ENCODE measurements at regions not wholly inside any gene's neighbourhood (a gene's known extent, or its start where the extent isn't known, plus 50 kb on each side); places are given as distances from the start of the nearest gene placed in this dataset.

- peak; percentile 77 to 86 for DNase-seq
Measured at GRCh38 chr2:217218269-217219163, 358.7 kb upstream of the TNP1 start.

GRCh38 chr2:217216982-217217381 is 357.1 kb upstream of the TNP1 start:
- DNase-seq, result no peak

GRCh38 chr2:217216316-217216715 is 356.5 kb upstream of the TNP1 start:
- DNase-seq, result no peak

- no peak for DNase-seq
Measured at GRCh38 chr2:217215877-217216276, 356.0 kb upstream of the TNP1 start.

- no peak for DNase-seq
Measured at GRCh38 chr2:217208867-217209266, 349.0 kb upstream of the TNP1 start.

GRCh38 chr2:217207699-217208010 is 347.8 kb upstream of the TNP1 start:
- DNase-seq, result no peak

GRCh38 chr2:217206907-217207698 is 347.2 kb upstream of the TNP1 start:
- DNase-seq, result no peak

- no peak for DNase-seq
Measured at GRCh38 chr2:217206016-217206725, 346.3 kb upstream of the TNP1 start.

GRCh38 chr2:217204358-217204757 is 344.5 kb upstream of the TNP1 start:
- DNase-seq, result no peak

GRCh38 chr2:217203086-217203485 is 343.2 kb upstream of the TNP1 start:
- DNase-seq, result no peak

- no peak for DNase-seq
Measured at GRCh38 chr2:217199255-217199630, 339.4 kb upstream of the TNP1 start.

GRCh38 chr2:217195658-217196446 is 336.0 kb upstream of the TNP1 start:
- DNase-seq, result no peak

GRCh38 chr2:217195016-217195415 is 335.2 kb upstream of the TNP1 start:
- no peak for DNase-seq

GRCh38 chr2:217193431-217194340 is 333.8 kb upstream of the TNP1 start:
- DNase-seq, result no peak

- DNase-seq, result no peak
Measured at GRCh38 chr2:217192366-217192765, 332.5 kb upstream of the TNP1 start.

GRCh38 chr2:217189747-217190146 is 329.9 kb upstream of the TNP1 start:
- no peak for DNase-seq

- no peak for DNase-seq
Measured at GRCh38 chr2:217189131-217189530, 329.3 kb upstream of the TNP1 start.

GRCh38 chr2:217186668-217187159 is 326.9 kb upstream of the TNP1 start:
- no peak for DNase-seq

GRCh38 chr2:217186152-217186551 is 326.3 kb upstream of the TNP1 start:
- DNase-seq, result no peak

- no peak for DNase-seq
Measured at GRCh38 chr2:217185265-217185995, 325.6 kb upstream of the TNP1 start.

GRCh38 chr2:217184242-217184641 is 324.4 kb upstream of the TNP1 start:
- no peak for DNase-seq
